Amniotic stem cell (primary cell): ENCODE measurements at regions not wholly inside any gene's neighbourhood (a gene's known extent, or its start where the extent isn't known, plus 50 kb on each side); places are given as distances from the start of the nearest gene placed in this dataset.
"Not testable (repeated sequence)": the region's sequence is repeated elsewhere in the genome, so short reads cannot be mapped to it uniquely, and the experiment has no call there.

Source experiments
- DNase-seq: peaks from one replicate; lab custom pipeline; 2025; lab: John Stamatoyannopoulos, UW

GRCh38 chr11:98036810-98037209, 983.9 kb upstream of the CNTN5 start:
- no peak for DNase-seq

- DNase-seq: no peak
These were observed 980.5 kb upstream of the CNTN5 start for GRCh38 chr11:98040061-98040808.

- DNase-seq: no peak
These were observed 973.1 kb upstream of the CNTN5 start for GRCh38 chr11:98047647-98048046.

GRCh38 chr11:98053851-98054250, 966.9 kb upstream of the CNTN5 start:
- no peak for DNase-seq

- no peak for DNase-seq
These were observed 963.8 kb upstream of the CNTN5 start for GRCh38 chr11:98056945-98057344.

- DNase-seq: no peak
These were observed 961.3 kb upstream of the CNTN5 start for GRCh38 chr11:98059488-98059887.

GRCh38 chr11:98060759-98061158, 960.0 kb upstream of the CNTN5 start:
- DNase-seq: no peak

- no peak for DNase-seq
These were observed 958.9 kb upstream of the CNTN5 start for GRCh38 chr11:98061858-98062257.

- no peak for DNase-seq
These were observed 958.0 kb upstream of the CNTN5 start for GRCh38 chr11:98062714-98063113.

- no peak for DNase-seq
These were observed 952.5 kb upstream of the CNTN5 start for GRCh38 chr11:98068251-98068650.

- not testable (repeated sequence) for DNase-seq
These were observed 951.6 kb upstream of the CNTN5 start for GRCh38 chr11:98069147-98069546.

GRCh38 chr11:98069861-98070260, 950.9 kb upstream of the CNTN5 start:
- DNase-seq: no peak

- DNase-seq: no peak
These were observed 929.8 kb upstream of the CNTN5 start for GRCh38 chr11:98090861-98091505.

GRCh38 chr11:98099371-98099770, 921.4 kb upstream of the CNTN5 start:
- DNase-seq: no peak

GRCh38 chr11:98100689-98101088, 920.1 kb upstream of the CNTN5 start:
- DNase-seq: no peak

GRCh38 chr11:98101329-98101728, 919.4 kb upstream of the CNTN5 start:
- no peak for DNase-seq

GRCh38 chr11:98104249-98104648, 916.5 kb upstream of the CNTN5 start:
- DNase-seq: no peak

- no peak for DNase-seq
These were observed 913.0 kb upstream of the CNTN5 start for GRCh38 chr11:98107736-98108135.

- DNase-seq: no peak
These were observed 910.7 kb upstream of the CNTN5 start for GRCh38 chr11:98110030-98110429.

GRCh38 chr11:98115873-98116272, 904.9 kb upstream of the CNTN5 start:
- DNase-seq: no peak

GRCh38 chr11:98130117-98130625, 890.6 kb upstream of the CNTN5 start:
- DNase-seq: no peak

- DNase-seq: no peak
These were observed 884.4 kb upstream of the CNTN5 start for GRCh38 chr11:98136357-98136756.

GRCh38 chr11:98137437-98137836, 883.3 kb upstream of the CNTN5 start:
- DNase-seq: no peak

GRCh38 chr11:98143661-98144060, 877.1 kb upstream of the CNTN5 start:
- DNase-seq: no peak
